C4-2B (cell line): ENCODE measurements at regions not wholly inside any gene's neighbourhood (a gene's known extent, or its start where the extent isn't known, plus 50 kb on each side); places are given as distances from the start of the nearest gene placed in this dataset.

Experiments
- ZFX ChIP-seq: fragments of 450-650 bp; IDR thresholded peaks from 2 replicates; pipeline ENCODE4 v1.6.1; 2017
- TF ChIP-seq, protein P1 (sequence below): fragments of 450-650 bp; conservative IDR thresholded peaks from 2 replicates; pipeline ENCODE4 v1.5.1; 2017; ENCODE audit warnings: mild to moderate bottlenecking

DNA sequence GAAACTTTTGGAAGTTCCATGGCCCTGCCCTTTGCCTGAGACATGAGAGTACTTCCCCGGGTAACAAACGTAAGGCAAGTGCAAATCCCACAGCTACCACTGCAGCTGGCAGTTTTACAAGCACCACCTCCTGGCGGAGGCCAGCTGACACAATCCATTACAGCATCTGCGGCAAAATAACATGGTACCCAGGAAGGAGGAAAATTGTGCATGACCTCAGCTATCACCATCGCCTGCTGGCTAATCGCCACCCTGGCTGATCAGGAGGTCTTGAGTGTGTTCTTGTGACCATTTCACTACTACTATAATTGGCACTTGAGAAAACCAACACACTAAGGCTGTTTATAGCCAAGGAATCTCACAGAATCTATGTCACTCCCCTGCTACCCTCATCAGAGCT lies 71.7 kb upstream of the SERPINE2 start:
- TF ChIP-seq, protein P1, sequence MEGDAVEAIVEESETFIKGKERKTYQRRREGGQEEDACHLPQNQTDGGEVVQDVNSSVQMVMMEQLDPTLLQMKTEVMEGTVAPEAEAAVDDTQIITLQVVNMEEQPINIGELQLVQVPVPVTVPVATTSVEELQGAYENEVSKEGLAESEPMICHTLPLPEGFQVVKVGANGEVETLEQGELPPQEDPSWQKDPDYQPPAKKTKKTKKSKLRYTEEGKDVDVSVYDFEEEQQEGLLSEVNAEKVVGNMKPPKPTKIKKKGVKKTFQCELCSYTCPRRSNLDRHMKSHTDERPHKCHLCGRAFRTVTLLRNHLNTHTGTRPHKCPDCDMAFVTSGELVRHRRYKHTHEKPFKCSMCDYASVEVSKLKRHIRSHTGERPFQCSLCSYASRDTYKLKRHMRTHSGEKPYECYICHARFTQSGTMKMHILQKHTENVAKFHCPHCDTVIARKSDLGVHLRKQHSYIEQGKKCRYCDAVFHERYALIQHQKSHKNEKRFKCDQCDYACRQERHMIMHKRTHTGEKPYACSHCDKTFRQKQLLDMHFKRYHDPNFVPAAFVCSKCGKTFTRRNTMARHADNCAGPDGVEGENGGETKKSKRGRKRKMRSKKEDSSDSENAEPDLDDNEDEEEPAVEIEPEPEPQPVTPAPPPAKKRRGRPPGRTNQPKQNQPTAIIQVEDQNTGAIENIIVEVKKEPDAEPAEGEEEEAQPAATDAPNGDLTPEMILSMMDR: no peak
- no peak for TF ChIP-seq ZFX
